ENCODE measurements at regions not wholly inside any gene's neighbourhood (a gene's known extent, or its start where the extent isn't known, plus 50 kb on each side); places are given as distances from the start of the nearest gene placed in this dataset.

DNA sequence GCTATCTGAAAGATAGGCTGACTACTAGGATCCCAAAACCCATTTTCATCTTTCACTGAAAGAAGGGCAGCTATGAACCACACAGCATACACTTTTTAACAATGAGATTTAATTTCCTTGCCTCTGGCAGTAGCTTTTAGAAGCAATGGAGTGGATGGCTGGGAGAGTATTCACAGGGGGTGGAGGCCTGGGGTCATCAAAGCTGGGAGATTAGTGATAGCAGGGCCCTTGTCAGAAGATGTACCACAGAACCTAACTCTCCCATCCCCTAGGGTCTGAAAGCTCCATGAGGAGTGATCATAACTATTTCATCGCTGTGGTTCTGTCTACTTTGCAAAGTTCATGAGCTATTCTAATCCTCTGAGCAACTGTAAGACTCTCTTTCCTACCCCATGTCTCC is 332.2 kb downstream of the PRELID2 start:
- DNase-seq (ENCODE audit: low read depth) = no peak

DNA sequence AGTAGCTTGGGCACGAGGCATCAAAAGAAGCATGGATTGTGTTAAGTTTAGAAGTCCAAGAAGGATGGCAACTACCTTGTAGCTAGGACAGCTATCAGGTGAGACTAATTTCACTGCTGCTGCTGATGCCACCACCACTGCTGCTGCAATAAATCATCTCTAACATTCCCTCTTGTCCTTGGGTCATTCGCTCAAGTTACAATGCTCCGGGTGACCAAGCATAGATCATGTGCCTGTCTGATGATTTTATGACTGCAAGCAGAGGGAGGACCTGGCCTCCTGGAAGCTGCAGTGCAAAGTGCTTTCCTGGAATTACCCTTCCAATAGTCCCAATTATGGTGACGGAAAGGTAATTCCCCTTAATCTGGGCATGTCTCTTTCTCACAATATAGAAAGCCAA is 334.4 kb downstream of the PRELID2 start:
- DNase-seq (ENCODE audit: low read depth) = no peak

GRCh38 chr5:145499483-145499882 is 335.7 kb downstream of the PRELID2 start:
- DNase-seq (ENCODE audit: low read depth) = peak; percentile 74

DNA sequence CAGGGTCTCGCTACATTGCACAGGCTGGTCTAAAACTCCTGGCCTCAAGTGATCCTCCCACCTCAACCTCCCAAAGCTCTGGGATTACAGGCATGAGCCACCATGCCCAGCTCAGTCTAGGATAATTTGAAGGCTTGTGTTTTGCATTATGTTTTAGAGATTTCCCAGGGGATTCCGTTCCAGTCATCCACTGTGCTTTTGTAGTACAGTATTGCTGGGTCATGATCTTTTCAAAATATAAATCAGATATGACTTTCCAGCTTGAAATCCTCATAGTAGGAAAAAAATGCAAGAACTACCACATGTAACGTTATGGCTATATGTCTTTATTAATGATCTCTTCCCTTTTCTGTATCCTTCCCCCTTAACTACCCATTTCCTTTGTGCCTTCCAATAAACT is 338.1 kb downstream of the PRELID2 start:
- DNase-seq (ENCODE audit: low read depth) = no peak

DNA sequence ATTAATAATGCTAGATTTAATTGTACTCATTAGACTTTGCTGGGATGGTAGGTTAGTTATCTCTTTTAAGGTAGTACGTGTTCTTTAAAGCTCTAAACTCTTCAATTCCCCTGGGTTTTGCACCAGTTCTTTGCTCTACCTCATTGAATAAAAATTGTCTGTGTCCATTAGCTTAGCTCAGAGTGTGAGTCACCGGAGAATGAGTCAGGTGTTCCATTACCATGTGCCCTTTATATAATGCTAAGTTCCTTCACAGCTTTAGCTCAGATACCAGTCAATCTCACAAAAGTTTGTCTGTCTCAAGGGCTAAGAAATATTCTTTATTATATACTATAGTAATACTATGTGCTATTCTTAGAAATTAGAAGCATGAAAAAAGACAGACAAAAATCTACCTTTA is 339.4 kb downstream of the PRELID2 start:
- peak; percentile 95 for DNase-seq (ENCODE audit: low read depth)

- peak; percentile 29 for DNase-seq (ENCODE audit: low read depth)
Measured at GRCh38 chr5:145495196-145495595, 339.9 kb downstream of the PRELID2 start.

DNA sequence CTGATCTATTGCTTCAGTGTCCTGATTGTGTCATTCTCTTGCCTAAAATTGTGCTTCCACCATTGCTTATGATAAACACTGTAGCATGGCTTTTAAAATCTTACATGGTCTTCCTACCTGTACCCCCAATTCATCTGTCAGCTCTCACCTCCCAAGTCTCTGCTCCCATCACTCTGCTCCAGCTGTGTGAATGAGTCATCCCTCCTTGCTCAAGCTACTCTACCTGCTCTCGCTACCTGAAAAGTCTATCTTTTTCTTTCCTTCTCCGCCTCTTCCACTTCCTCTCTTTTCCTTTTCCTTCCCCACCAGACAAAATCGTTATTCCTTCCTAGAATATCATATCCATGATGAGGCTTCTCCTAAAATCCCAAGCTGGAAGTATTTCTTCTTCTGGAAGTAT is 341.7 kb downstream of the PRELID2 start:
- no peak for DNase-seq (ENCODE audit: low read depth)

DNA sequence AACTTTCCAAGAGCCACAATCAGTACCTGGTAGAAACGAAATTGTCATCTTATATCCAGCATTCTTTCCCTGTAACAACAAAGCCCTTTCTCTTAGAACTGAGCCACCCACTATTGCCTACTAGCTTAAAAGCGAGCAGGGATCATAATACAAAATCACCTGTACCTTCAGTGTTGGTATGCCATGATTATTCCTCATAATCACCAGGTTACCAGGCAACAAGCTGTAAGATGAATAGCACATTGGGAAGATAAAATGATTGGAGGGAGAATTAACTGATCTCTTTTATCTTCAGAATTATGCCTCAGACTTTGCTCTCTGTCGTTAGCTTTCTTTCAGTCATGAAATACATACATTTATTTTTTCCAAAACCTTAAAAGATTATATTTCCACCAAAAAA is 345.6 kb downstream of the PRELID2 start:
- DNase-seq (ENCODE audit: low read depth) = no peak

DNA sequence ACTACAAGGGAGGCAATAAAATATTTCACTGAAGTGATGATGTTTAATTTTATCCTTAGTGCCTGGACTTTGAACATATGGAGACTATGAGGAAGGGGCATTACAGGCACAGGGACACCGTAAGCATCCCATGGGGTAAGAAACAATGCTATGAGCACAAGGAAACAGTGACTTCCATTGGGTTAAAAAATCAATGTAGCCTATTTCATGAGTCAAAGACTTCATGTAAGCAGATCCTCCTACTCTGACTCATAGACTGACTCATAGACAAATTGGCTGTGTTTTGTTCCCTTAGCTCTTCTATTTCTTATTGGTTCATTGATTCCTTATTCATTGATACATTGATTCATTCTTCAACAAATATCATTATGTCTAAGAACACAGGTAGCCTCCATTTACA is 351.0 kb downstream of the PRELID2 start:
- DNase-seq (ENCODE audit: low read depth) = peak; percentile 89

GRCh38 chr5:145483212-145483611 is 351.9 kb downstream of the PRELID2 start:
- peak; percentile 79 for DNase-seq (ENCODE audit: low read depth)

DNA sequence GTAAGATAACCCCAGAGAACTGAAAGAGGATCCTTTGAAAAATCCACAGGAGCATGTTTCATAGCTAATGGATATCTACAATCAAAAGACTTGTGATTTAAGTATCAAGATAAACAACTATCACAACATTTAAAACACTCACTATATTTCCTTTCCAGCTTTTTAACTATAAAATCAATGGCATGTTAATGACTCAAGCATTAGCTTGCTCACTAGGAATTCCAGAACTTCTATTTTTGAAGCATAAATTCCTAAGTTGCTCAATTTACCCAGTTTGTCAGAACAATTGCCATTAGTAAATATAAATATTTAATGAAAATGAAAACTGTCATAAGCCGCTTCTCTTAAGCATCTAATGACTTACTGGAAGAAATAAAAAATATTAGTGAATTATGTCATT is 355.3 kb downstream of the PRELID2 start:
- DNase-seq (ENCODE audit: low read depth) = peak; percentile 74

- peak; percentile 81 for DNase-seq (ENCODE audit: low read depth)
Measured at GRCh38 chr5:145479271-145479670, 355.9 kb downstream of the PRELID2 start.

DNA sequence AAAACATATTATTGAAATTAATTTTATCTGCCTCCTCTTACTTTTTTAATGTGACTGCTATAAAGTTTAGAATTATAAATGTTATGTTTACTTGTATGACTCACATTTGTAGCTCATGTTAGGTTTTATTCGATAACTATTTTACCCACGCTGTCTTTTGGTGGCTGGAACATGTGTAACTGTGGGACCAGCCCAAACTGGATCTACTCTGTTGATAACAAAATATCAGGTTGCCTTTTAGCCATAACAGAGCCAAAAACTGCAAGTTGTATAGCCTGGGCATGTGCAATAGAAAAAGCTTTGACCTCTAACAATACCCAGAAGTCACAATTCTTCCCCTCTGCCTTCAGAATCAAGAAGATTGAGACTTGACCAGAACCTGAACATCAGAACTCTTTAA is 356.5 kb downstream of the PRELID2 start:
- peak; percentile 78 for DNase-seq (ENCODE audit: low read depth)

- DNase-seq (ENCODE audit: low read depth) = peak; percentile 84
Measured at GRCh38 chr5:145473042-145473642, 362.0 kb downstream of the PRELID2 start.

DNA sequence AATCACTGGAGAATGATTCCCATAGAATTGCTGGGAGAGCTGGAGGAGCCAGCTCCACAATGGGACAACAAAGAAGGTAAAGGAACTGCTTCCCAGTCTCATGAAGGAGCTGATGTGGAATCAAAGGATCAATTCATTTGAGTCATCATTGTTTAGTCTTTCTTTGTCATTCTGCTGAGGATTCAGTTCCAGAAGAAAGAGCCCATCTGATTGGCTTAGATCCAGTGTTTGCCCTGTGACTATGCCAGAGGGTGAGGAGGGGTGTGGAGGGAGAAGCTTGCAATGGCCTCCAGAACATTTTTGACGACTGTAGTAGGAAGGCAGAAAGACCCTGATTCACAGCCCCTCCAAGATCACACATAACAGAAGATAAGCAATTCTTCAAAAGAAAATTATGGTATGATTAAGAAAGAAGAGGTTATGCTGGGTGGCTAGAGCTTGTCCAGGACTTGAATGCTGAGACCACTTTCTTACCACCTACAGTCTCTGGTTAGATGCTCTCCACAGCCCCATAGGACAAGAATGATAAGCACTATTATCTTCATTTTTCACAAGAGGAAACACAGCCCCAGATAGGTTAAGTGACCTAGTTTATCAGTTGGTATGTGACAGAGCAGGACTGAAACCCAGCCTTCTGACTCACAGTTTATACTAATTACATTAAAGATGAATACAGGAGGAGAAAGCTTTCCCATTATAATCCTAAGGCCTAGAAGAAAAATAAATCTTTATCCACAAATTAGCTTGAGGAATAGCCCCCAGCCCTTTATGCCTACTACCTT is 363.1 kb downstream of the PRELID2 start:
- DNase-seq (ENCODE audit: low read depth) = peak; percentile 36

DNA sequence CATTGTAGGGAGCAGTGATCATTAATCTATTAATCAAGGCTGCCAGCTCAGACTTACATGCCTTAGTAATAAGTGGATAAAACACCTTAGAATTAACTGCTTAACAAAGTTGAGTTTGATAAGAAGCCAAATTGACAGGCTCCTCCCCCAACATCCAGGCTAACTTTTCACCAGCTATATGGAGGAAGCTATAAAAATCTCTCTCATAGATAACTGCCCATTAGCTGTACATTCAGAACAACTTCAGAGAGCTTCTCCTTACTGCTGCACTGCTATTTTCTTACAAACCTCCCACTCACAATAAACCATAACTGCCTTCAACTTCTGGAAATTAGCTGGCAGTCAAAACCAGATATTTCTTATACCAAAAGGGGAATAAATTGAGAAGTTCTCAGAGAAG is 364.1 kb downstream of the PRELID2 start:
- DNase-seq (ENCODE audit: low read depth) = no peak

- no peak for DNase-seq (ENCODE audit: low read depth)
Measured at GRCh38 chr5:145470396-145470979, 364.7 kb downstream of the PRELID2 start.

- DNase-seq (ENCODE audit: low read depth) = no peak
Measured at GRCh38 chr5:145467446-145467845, 367.7 kb downstream of the PRELID2 start.

DNA sequence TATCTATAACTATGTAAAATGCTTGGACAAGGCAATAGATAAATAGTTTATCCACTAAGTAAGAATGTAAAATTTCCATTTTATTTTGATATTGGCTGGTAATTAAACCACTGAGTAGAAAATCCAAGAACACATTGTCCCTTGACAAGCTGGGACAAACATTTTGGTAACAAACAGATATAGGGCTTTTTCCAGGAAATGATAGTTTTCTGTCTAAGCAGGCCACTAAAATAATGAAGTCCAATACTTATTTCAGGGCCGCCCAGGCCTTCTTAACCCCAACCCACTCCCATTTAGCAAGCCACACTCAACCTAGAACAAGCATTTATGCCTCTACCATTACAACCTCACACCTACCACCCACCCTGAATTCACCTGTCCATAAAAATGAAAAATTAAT is 368.6 kb downstream of the PRELID2 start:
- DNase-seq (ENCODE audit: low read depth) = no peak

- DNase-seq (ENCODE audit: low read depth) = no peak
Measured at GRCh38 chr5:145465474-145466263, 369.5 kb downstream of the PRELID2 start.

DNA sequence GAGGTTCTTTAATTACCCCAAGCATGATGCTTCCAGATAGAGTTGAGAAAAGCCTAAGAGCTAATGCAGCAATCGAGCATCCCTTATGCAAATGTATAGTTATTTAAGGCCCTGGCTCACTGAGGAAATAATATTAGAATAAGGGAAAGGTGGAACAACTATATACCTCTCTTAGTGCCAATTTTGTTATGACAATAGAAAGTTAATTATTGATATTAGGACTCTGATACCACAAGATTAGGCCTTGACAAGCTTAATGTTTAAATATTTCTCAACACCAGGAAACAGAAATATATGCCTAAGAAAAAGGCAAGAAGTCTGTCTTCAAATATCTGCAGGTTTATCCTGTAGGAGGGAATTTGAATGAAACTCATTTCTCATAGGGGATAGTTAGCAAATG is 371.0 kb downstream of the PRELID2 start:
- no peak for DNase-seq (ENCODE audit: low read depth)

GRCh38 chr5:145463634-145464033 is 371.5 kb downstream of the PRELID2 start:
- DNase-seq (ENCODE audit: low read depth) = peak; percentile 64

DNA sequence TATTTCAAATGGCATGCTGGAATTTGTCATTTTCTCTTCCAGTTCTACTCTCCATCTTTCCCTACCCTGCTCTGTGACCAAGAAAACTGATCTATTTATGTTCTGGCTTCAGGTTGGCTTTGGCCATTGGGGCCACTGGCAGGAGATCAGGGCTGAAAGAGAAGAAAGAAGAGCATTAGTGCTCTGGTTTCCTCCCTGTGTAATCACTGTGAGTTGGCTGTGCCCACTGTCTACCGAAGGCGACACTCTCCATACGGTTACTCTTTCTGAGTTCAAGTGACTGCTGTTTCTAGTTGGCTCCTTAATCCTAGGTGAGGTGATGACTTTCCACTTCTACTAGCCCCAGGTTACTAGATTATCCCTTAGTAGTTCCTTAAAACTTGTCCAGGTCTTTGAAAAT is 372.6 kb downstream of the PRELID2 start:
- DNase-seq (ENCODE audit: low read depth) = no peak

Measured in iris pigment epithelial cell (primary cell).